ENCODE measurements at regions not wholly inside any gene's neighbourhood (a gene's known extent, or its start where the extent isn't known, plus 50 kb on each side); places are given as distances from the start of the nearest gene placed in this dataset.

DNA sequence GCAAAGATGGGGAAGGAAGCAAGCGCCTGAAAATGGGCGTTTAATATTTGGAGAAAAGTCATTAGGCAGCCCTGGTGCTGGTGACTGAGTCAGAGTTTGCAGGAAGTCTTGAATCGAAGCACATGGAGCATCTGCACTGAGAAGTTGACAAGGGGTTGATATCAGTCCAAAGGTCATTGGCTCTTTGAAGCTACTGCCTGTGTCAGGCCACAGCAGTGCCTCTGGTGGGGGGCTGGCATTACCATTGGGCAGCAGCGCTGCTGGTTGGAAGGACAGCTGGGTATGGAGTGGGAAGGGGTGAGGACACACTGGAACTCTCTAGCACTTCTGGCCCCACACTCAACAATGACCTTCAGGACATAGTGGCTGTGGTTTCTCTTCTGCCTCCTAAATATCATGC, 150.4 kb upstream of the ERCC6L2 start:
- no peaks in the 10 kb centered on the region for H3K79me2 ChIP-seq (ENCODE audit: control insufficient read depth, low read length)
- no peak overlapping the region for H3K4me3 ChIP-seq (ENCODE audit: low read length)
- H3K9me2 ChIP-seq (replicated peaks; ENCODE audit: control insufficient read depth, low read length): no peaks in the 10 kb centered on the region
- H3K9me3 ChIP-seq (ENCODE audit: control insufficient read depth, insufficient read depth, low read length): peaks cover 10% of the 10 kb centered on the region; the same call in 1 of the 2 replicates
- H3K27me3 ChIP-seq (ENCODE audit: control insufficient read depth, low read length): peaks cover 4% of the 10 kb centered on the region; the same call in 1 of the 2 replicates
- H3K4me2 ChIP-seq (ENCODE audit: low read length): no peak overlapping the region
- H3F3A ChIP-seq (ENCODE audit: control insufficient read depth, insufficient read depth): no peaks in the 10 kb centered on the region
- no peak overlapping the region for H3K27ac ChIP-seq (ENCODE audit: low read depth, low read length)
- no peaks in the 10 kb centered on the region for H4K20me1 ChIP-seq (ENCODE audit: control insufficient read depth, insufficient read depth, low read depth, low read length)
- TF ChIP-seq, protein P1, sequence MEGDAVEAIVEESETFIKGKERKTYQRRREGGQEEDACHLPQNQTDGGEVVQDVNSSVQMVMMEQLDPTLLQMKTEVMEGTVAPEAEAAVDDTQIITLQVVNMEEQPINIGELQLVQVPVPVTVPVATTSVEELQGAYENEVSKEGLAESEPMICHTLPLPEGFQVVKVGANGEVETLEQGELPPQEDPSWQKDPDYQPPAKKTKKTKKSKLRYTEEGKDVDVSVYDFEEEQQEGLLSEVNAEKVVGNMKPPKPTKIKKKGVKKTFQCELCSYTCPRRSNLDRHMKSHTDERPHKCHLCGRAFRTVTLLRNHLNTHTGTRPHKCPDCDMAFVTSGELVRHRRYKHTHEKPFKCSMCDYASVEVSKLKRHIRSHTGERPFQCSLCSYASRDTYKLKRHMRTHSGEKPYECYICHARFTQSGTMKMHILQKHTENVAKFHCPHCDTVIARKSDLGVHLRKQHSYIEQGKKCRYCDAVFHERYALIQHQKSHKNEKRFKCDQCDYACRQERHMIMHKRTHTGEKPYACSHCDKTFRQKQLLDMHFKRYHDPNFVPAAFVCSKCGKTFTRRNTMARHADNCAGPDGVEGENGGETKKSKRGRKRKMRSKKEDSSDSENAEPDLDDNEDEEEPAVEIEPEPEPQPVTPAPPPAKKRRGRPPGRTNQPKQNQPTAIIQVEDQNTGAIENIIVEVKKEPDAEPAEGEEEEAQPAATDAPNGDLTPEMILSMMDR (IDR thresholded peaks at IDR 0.05; ENCODE audit: low read depth, low read length, poor library complexity, severe bottlenecking): no peak
- no peak for TF ChIP-seq EZH2phosphoT487 (IDR thresholded peaks at IDR 0.05; ENCODE audit: borderline replicate concordance, low read length)
- H3K4me1 ChIP-seq (ENCODE audit: control insufficient read depth, low read length): peaks cover 5% of the 10 kb centered on the region
- no peaks in the 10 kb centered on the region for H3K36me3 ChIP-seq (ENCODE audit: control insufficient read depth, low read length)

DNA sequence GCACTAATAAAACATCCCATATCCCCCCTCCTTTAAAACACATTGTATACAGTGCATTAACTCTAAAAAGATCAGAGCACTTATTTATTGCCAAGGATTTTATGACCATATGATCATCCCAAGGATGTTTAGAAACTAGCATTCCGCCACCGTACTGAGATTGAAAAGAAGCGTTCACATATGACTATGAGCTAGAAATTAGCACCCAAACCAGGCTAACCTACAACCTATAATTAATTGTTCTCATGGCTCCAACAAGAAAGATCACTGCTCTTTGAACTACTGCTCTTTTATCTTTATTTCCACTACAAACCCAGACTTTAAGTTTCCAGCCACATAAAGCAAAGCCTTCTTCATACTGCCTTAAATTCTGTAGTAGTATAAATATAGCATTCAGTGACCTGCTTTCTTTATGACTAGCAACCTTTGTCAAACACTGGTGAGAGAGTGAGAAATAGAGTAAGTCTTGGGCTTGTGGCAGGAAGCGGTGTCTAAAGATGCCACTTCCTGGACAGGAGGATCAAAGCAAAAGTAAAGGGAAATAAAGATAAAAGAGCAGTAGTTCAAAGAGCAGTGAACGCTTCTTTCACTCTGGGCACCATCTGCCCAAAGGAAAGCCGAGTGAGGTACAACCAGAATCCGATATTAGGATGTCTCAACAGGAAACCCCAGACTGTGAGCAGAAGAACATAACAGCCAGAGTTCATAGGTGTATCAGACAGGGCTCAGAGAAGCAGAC, 151.1 kb upstream of the ERCC6L2 start:
- Histone ChIP-seq H3K4me3 (ENCODE audit: low read length) (no peak overlapping the region), H3K79me2 (ENCODE audit: control insufficient read depth, low read length) (no peaks in the 10 kb centered on the region), H3K9me2 (replicated peaks; ENCODE audit: control insufficient read depth, low read length) (no peaks in the 10 kb centered on the region), H3K27me3 (ENCODE audit: control insufficient read depth, low read length) (peaks cover 4% of the 10 kb centered on the region; the same call in 1 of the 2 replicates), H3K27ac (ENCODE audit: low read depth, low read length) (no peak overlapping the region), H3K36me3 (ENCODE audit: control insufficient read depth, low read length) (no peaks in the 10 kb centered on the region), H3K4me2 (ENCODE audit: low read length) (no peak overlapping the region), H4K20me1 (ENCODE audit: control insufficient read depth, insufficient read depth, low read depth, low read length) (no peaks in the 10 kb centered on the region), H3K4me1 (ENCODE audit: control insufficient read depth, low read length) (peaks cover 5% of the 10 kb centered on the region), H3F3A (ENCODE audit: control insufficient read depth, insufficient read depth) (no peaks in the 10 kb centered on the region), H3K9me3 (ENCODE audit: control insufficient read depth, insufficient read depth, low read length) (peaks cover 6% of the 10 kb centered on the region)
- no peak for TF ChIP-seq EZH2phosphoT487 (IDR thresholded peaks at IDR 0.05; ENCODE audit: borderline replicate concordance, low read length)
- TF ChIP-seq, protein P1 (IDR thresholded peaks at IDR 0.05; ENCODE audit: low read depth, low read length, poor library complexity, severe bottlenecking): no peak

DNA sequence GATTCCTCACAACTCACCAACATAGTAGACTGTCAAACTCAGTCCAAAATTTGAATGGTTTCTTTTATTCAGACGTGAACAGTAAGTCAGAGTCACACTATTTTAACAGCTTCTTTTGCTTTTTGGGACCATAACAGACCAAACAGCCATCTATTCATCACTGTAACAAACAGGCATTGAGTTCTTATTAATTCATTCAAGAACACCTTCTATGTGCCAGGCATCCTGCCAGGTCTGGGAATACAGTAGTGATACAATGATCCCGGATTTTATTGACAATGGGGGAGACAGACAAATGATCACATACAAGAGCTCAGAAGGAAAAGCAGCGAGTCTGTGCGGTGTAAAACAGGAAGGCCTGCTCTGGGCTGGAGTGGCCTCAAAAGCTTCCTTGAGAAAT, 153.3 kb upstream of the ERCC6L2 start:
- H3K79me2 ChIP-seq (ENCODE audit: control insufficient read depth, low read length): no peaks in the 10 kb centered on the region
- no peaks in the 10 kb centered on the region for H3K9me2 ChIP-seq (replicated peaks; ENCODE audit: control insufficient read depth, low read length)
- TF ChIP-seq, protein P1 (IDR thresholded peaks at IDR 0.05; ENCODE audit: low read depth, low read length, poor library complexity, severe bottlenecking): no peak
- TF ChIP-seq EZH2phosphoT487 (IDR thresholded peaks at IDR 0.05; ENCODE audit: borderline replicate concordance, low read length): no peak
- no peaks in the 10 kb centered on the region; the same call in 1 of the 2 replicates for H3K9me3 ChIP-seq (ENCODE audit: control insufficient read depth, insufficient read depth, low read length)
- H3K4me3 ChIP-seq (ENCODE audit: low read length): no peak overlapping the region
- H3K27me3 ChIP-seq (ENCODE audit: control insufficient read depth, low read length): peaks cover 4% of the 10 kb centered on the region; the same call in 1 of the 2 replicates
- H3K4me2 ChIP-seq (ENCODE audit: low read length): no peak overlapping the region
- no peaks in the 10 kb centered on the region for H4K20me1 ChIP-seq (ENCODE audit: control insufficient read depth, insufficient read depth, low read depth, low read length)
- no peak overlapping the region for H3K27ac ChIP-seq (ENCODE audit: low read depth, low read length)
- H3K4me1 ChIP-seq (ENCODE audit: control insufficient read depth, low read length): peaks cover 5% of the 10 kb centered on the region
- no peaks in the 10 kb centered on the region for H3F3A ChIP-seq (ENCODE audit: control insufficient read depth, insufficient read depth)
- no peaks in the 10 kb centered on the region for H3K36me3 ChIP-seq (ENCODE audit: control insufficient read depth, low read length)
